Thymus (tissue), 11 donors: ENCODE measurements at regions not wholly inside any gene's neighbourhood (a gene's known extent, or its start where the extent isn't known, plus 50 kb on each side); places are given as distances from the start of the nearest gene placed in this dataset.
A peak's percentile ranks its signal among the peaks of the same experiment; 100 is the strongest.

Experiments
- DNase-seq, 9 donors: peaks; one replicate each; pipeline ENCODE4 v3.0.0-alpha.2; 2013; ENCODE audit warnings: low spot score in 9 of 9, low read depth in 6 of 9, missing footprints in 1 of 9
- H3K27ac ChIP-seq, 2 donors: one replicate each; pipeline ENCODE4 v1.5.1; 2013; ENCODE audit warnings: control low read depth in 1 of 2, low read depth in 1 of 2, low read length in 1 of 2, mild to moderate bottlenecking in 1 of 2, moderate library complexity in 1 of 2
- H3K27me3 ChIP-seq, 2 donors: one replicate each; pipeline ENCODE4 v1.5.1; 2013; ENCODE audit warnings: low read length in 1 of 2; ENCODE audit not compliant: control insufficient read depth in 2 of 2, insufficient read depth in 1 of 2
- H3K36me3 ChIP-seq, 2 donors: one replicate each; pipeline ENCODE4 v1.5.1; 2013; ENCODE audit warnings: low read length in 1 of 2, mild to moderate bottlenecking in 1 of 2, moderate library complexity in 1 of 2; ENCODE audit not compliant: control insufficient read depth in 2 of 2, insufficient read depth in 2 of 2
- H3K4me1 ChIP-seq, 2 donors: one replicate each; pipeline ENCODE4 v1.5.1; 2013; ENCODE audit warnings: low read length in 2 of 2; ENCODE audit not compliant: control insufficient read depth in 2 of 2, insufficient read depth in 2 of 2
- H3K4me3 ChIP-seq, 2 donors: one replicate each; pipeline ENCODE4 v1.5.1; 2013; ENCODE audit warnings: low read length in 2 of 2, control low read depth in 1 of 2, mild to moderate bottlenecking in 1 of 2
- H3K9me3 ChIP-seq, 2 donors: one replicate each; pipeline ENCODE4 v1.5.1; 2013; ENCODE audit warnings: low read length in 1 of 2, mild to moderate bottlenecking in 1 of 2; ENCODE audit not compliant: control insufficient read depth in 2 of 2, insufficient read depth in 1 of 2
- WGBS: extraction: QIAGEN DNeasy Blood & Tissue Kit; methylation state at CpG from one replicate; pipeline ENCODE4 v1.1.7; 2013; 5-methylcytosine and 5-hydroxymethylcytosine counted together
- donor health status: healthy.

- Histone ChIP-seq H3K27me3 (no peaks in the 10 kb centered on the region), H3K9me3 (no peaks in the 10 kb centered on the region), H3K27ac (no peak overlapping the region), H3K4me1 (no peaks in the 10 kb centered on the region), H3K4me3 (no peak overlapping the region), H3K36me3 (no peaks in the 10 kb centered on the region)
- DNase-seq = no peak
- 71% methylated on average over 3 of the region's 3 CpGs for WGBS
These were observed 1867.4 kb downstream of the SUCLG1 start for GRCh38 chr2:82591718-82592117.

GRCh38 chr2:82576656-82577055 lies 1882.4 kb downstream of the SUCLG1 start:
- Histone ChIP-seq H3K4me1 (no peaks in the 10 kb centered on the region), H3K36me3 (no peaks in the 10 kb centered on the region), H3K27me3 (no peaks in the 10 kb centered on the region), H3K27ac (no peak overlapping the region), H3K9me3 (peaks cover 0 to 2% of the 10 kb centered on the region in 2 donors), H3K4me3 (no peak overlapping the region)
- DNase-seq = no peak

GRCh38 chr2:82539280-82539621 lies 1919.8 kb downstream of the SUCLG1 start:
- Histone ChIP-seq H3K4me3 (no peak overlapping the region), H3K9me3 (no peaks in the 10 kb centered on the region), H3K27me3 (no peaks in the 10 kb centered on the region), H3K4me1 (no peaks in the 10 kb centered on the region), H3K36me3 (no peaks in the 10 kb centered on the region), H3K27ac (no peak overlapping the region)
- 63% methylated on average over 3 of the region's 3 CpGs for WGBS
- no peak for DNase-seq

GRCh38 chr2:82538590-82539279 lies 1920.3 kb downstream of the SUCLG1 start:
- WGBS = 82% methylated on average over 1 of the region's 1 CpG
- Histone ChIP-seq H3K27me3 (no peaks in the 10 kb centered on the region), H3K9me3 (no peaks in the 10 kb centered on the region)

GRCh38 chr2:82528288-82528687 lies 1930.8 kb downstream of the SUCLG1 start:
- Histone ChIP-seq H3K4me1 (no peaks in the 10 kb centered on the region), H3K4me3 (no peak overlapping the region), H3K9me3 (no peaks in the 10 kb centered on the region), H3K27me3 (no peaks in the 10 kb centered on the region), H3K36me3 (no peaks in the 10 kb centered on the region), H3K27ac (no peak overlapping the region)
- 92% methylated on average over 8 of the region's 8 CpGs for WGBS
- DNase-seq = no peak

More at GRCh38 chr2:82538590-82539279, 1920.3 kb downstream of the SUCLG1 start:
- H3K27ac ChIP-seq = no peak overlapping the region
- no peaks in the 10 kb centered on the region for H3K36me3 ChIP-seq
- H3K4me1 ChIP-seq = no peaks in the 10 kb centered on the region
- H3K4me3 ChIP-seq = no peak overlapping the region
- DNase-seq = no peak

DNA sequence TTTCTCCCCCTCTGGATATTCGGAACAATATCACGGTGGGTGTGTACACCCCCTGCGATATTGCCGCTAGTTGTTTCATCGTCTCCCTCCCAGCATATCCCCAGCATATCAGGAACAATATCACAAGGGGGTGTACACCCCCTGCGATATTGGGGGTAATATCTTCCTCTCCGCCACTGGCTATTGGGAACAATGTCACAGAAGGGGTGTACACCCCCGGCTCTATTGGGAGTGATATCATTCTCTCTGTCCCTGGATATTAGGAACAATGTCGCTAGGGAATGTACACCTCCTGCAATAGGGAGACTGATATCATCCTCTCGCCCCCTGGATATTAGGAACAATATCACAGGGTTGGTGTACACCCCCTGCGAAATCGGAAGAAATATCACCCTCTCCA lies 1932.0 kb downstream of the SUCLG1 start:
- no peak overlapping the region for H3K4me3 ChIP-seq
- 97% methylated on average over 12 of the region's 12 CpGs for WGBS
- DNase-seq = peak in 2 of 9 donors; percentile 9 to 20
- H3K36me3 ChIP-seq = no peaks in the 10 kb centered on the region
- H3K9me3 ChIP-seq = no peaks in the 10 kb centered on the region
- H3K4me1 ChIP-seq = no peaks in the 10 kb centered on the region
- no peak overlapping the region for H3K27ac ChIP-seq
- H3K27me3 ChIP-seq = no peaks in the 10 kb centered on the region

DNA sequence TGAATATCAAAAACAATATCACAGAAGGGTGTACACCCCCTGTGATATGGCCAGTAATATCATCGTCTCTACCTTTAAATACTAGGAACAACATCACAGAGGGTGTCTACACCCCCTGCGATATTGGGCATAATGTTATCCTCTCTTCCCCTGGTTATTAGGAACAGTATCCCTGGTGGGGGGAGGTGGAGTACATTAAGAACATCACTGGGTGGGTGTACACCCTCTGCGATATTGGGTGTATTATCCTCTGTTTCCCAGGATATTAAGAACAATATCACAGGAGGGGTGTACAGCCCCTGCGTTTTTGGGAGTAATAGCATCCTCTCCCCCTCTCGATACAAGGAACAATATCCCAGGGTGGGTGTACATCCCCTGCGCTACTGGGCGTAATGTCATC lies 1932.8 kb downstream of the SUCLG1 start:
- peak in 1 of 9 donors; percentile 1 for DNase-seq
- no peaks in the 10 kb centered on the region for H3K27me3 ChIP-seq
- H3K4me1 ChIP-seq = no peaks in the 10 kb centered on the region
- H3K4me3 ChIP-seq = no peak overlapping the region
- no peak overlapping the region for H3K27ac ChIP-seq
- no peaks in the 10 kb centered on the region for H3K9me3 ChIP-seq
- H3K36me3 ChIP-seq = no peaks in the 10 kb centered on the region
- WGBS = 94% methylated on average over 7 of the region's 7 CpGs

DNA sequence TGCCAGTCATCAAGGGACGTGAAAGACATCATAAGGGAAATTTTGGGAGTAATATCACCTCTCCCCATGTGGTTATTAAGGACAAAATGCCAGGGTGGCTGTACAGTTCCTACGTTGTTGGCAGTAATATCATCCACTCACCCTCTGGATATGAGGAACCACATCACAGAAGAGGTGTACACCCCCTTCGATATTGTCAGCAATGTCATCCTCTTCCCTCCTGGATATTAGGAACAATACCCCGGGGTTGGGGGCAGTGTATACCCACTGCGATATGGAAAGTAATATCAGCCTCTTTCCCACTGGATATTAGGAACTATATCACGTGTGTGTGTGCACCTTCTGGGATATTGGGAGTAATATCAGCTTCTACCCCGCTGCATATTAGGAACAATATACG lies 1933.3 kb downstream of the SUCLG1 start:
- no peaks in the 10 kb centered on the region for H3K4me1 ChIP-seq
- H3K9me3 ChIP-seq = no peaks in the 10 kb centered on the region
- no peaks in the 10 kb centered on the region for H3K27me3 ChIP-seq
- WGBS = 92% methylated on average over 8 of the region's 8 CpGs
- H3K4me3 ChIP-seq = no peak overlapping the region
- no peaks in the 10 kb centered on the region for H3K36me3 ChIP-seq
- DNase-seq = no peak
- H3K27ac ChIP-seq = no peak overlapping the region

DNA sequence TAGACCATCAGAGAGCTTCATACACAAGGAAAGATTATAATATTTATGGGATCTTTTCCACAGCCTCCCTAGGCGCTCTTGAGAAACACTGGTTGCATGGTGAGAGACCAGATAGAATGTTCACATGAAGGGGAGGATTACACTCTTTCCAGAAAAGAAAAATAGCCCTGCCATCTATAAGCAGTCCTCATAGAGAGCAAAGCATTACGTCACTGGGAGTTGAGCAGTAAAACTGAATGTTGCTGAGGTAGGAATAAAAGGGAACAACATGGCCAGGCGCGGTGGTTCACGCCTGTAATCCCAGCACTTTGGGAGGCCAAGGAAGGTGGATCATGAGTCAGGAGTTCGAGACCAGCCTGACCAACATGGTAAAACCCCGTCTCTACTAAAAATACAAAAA lies 1934.3 kb downstream of the SUCLG1 start:
- H3K9me3 ChIP-seq = no peaks in the 10 kb centered on the region
- H3K27ac ChIP-seq = no peak overlapping the region
- 94% methylated on average over 7 of the region's 7 CpGs for WGBS
- H3K27me3 ChIP-seq = no peaks in the 10 kb centered on the region
- H3K4me1 ChIP-seq = no peaks in the 10 kb centered on the region
- H3K4me3 ChIP-seq = no peak overlapping the region
- H3K36me3 ChIP-seq = no peaks in the 10 kb centered on the region
- DNase-seq = no peak

GRCh38 chr2:82511894-82512293 lies 1947.2 kb downstream of the SUCLG1 start:
- H3K27me3 ChIP-seq = no peaks in the 10 kb centered on the region

More at GRCh38 chr2:82511894-82512293, 1947.2 kb downstream of the SUCLG1 start:
- Histone ChIP-seq H3K36me3 (no peaks in the 10 kb centered on the region), H3K27ac (no peak overlapping the region), H3K4me3 (no peak overlapping the region), H3K4me1 (no peaks in the 10 kb centered on the region), H3K9me3 (peaks cover 0 to 13% of the 10 kb centered on the region in 2 donors)
- DNase-seq = no peak
- WGBS = 97% methylated on average over 1 of the region's 1 CpG
